Liver (tissue), 8 donors: ENCODE measurements at regions not wholly inside any gene's neighbourhood (a gene's known extent, or its start where the extent isn't known, plus 50 kb on each side); places are given as distances from the start of the nearest gene placed in this dataset.

Experiments used
- DNase-seq: peaks from one replicate; pipeline ENCODE4 v3.0.0-alpha.2; 2017; ENCODE audit warnings: low spot score
- H3K27ac ChIP-seq, 2 donors: one replicate each; pipeline ENCODE4 v1.7.0; 2013; ENCODE audit warnings: inconsistent platforms in 2 of 2, low read length in 2 of 2, control low read depth in 1 of 2, low read depth in 1 of 2, mild to moderate bottlenecking in 1 of 2
- H3K27me3 ChIP-seq, 4 donors: one replicate each; pipeline versions ENCODE4 v1.6.1 to v1.7.0; 2013; ENCODE audit warnings: low read length in 3 of 4, inconsistent platforms in 1 of 4, mild to moderate bottlenecking in 1 of 4, moderate library complexity in 1 of 4; ENCODE audit not compliant: control insufficient read depth in 4 of 4, insufficient read depth in 4 of 4
- H3K36me3 ChIP-seq, 4 donors: one replicate each; pipeline versions ENCODE4 v1.6.1 to v1.7.0; 2013; ENCODE audit warnings: low read length in 3 of 4, mild to moderate bottlenecking in 3 of 4, low read depth in 1 of 4, moderate library complexity in 1 of 4; ENCODE audit not compliant: control insufficient read depth in 4 of 4, insufficient read depth in 3 of 4
- H3K4me1 ChIP-seq, 4 donors: one replicate each; pipeline versions ENCODE4 v1.6.1 to v1.7.0; 2013; ENCODE audit warnings: low read length in 3 of 4, mild to moderate bottlenecking in 3 of 4, moderate library complexity in 1 of 4; ENCODE audit not compliant: control insufficient read depth in 4 of 4, insufficient read depth in 4 of 4
- H3K4me3 ChIP-seq, 3 donors: one replicate each; pipeline versions ENCODE4 v1.6.1 to v1.7.0; 2013; ENCODE audit warnings: low read length in 3 of 3, control low read depth in 1 of 3, low read depth in 1 of 3, mild to moderate bottlenecking in 1 of 3
- H3K9ac ChIP-seq, 2 donors: one replicate each; pipeline ENCODE4 v1.7.0; 2013; ENCODE audit warnings: low read length in 2 of 2, mild to moderate bottlenecking in 2 of 2, moderate library complexity in 2 of 2, control low read depth in 1 of 2, low read depth in 1 of 2
- H3K9me3 ChIP-seq, 4 donors: one replicate each; pipeline versions ENCODE4 v1.6.1 to v1.7.0; 2013; ENCODE audit warnings: low read length in 3 of 4; ENCODE audit not compliant: control insufficient read depth in 4 of 4
- CTCF ChIP-seq: fragments of 150-350 bp; IDR thresholded peaks from 2 replicates; pipeline ENCODE4 v1.5.1; 2017; ENCODE audit warnings: improper control_type of control experiment, low read depth, low read length; ENCODE audit not compliant: missing input control
- EGR1 ChIP-seq, 2 donors: IDR thresholded peaks; 2 replicates each; pipeline ENCODE4 v1.6.1; 2016 to 2018; ENCODE audit warnings: antibody characterized with exemption in 2 of 2, low read depth in 2 of 2
- FOXA1 ChIP-seq: IDR thresholded peaks from 2 replicates; pipeline ENCODE4 v1.6.1; 2016; ENCODE audit warnings: antibody characterized with exemption
- FOXA2 ChIP-seq: IDR thresholded peaks from 2 replicates; pipeline ENCODE4 v1.6.1; 2016; ENCODE audit warnings: antibody characterized with exemption
- GABPA ChIP-seq, 2 donors: IDR thresholded peaks in 1 of 2; conservative IDR thresholded peaks in 1 of 2; 2 replicates each; pipeline ENCODE4 v1.6.1; 2016; ENCODE audit warnings: antibody characterized with exemption in 2 of 2, mild to moderate bottlenecking in 1 of 2, moderate library complexity in 1 of 2
- HNF4A ChIP-seq, 2 donors: conservative IDR thresholded peaks; 2 replicates each; pipeline ENCODE4 v1.6.1; 2016; ENCODE audit warnings: antibody characterized with exemption in 2 of 2, mild to moderate bottlenecking in 2 of 2
- HNF4G ChIP-seq: IDR thresholded peaks from 2 replicates; pipeline ENCODE4 v1.6.1; 2016; ENCODE audit warnings: antibody characterized with exemption
- JUND ChIP-seq, 2 donors: IDR thresholded peaks; 2 replicates each; pipeline ENCODE4 v1.6.1; 2016; ENCODE audit warnings: antibody characterized with exemption in 2 of 2
- NR2F2 ChIP-seq: IDR thresholded peaks from 2 replicates; pipeline ENCODE4 v1.6.1; 2016; ENCODE audit warnings: antibody characterized with exemption
- RAD21 ChIP-seq, 2 donors: IDR thresholded peaks; 2 replicates each; pipeline ENCODE4 v1.6.1; 2016; ENCODE audit warnings: antibody characterized with exemption in 2 of 2, mild to moderate bottlenecking in 2 of 2
- REST ChIP-seq: IDR thresholded peaks from 2 replicates; pipeline ENCODE4 v1.6.1; 2016; ENCODE audit warnings: antibody characterized with exemption, mild to moderate bottlenecking
- RXRA ChIP-seq, 2 donors: IDR thresholded peaks; 2 replicates each; pipeline ENCODE4 v1.6.1; 2017 to 2018; ENCODE audit warnings: antibody characterized with exemption in 2 of 2, mild to moderate bottlenecking in 1 of 2
- YY1 ChIP-seq: IDR thresholded peaks from 2 replicates; pipeline ENCODE4 v1.6.1; 2016; ENCODE audit warnings: antibody characterized with exemption, mild to moderate bottlenecking
- ZBTB33 ChIP-seq: IDR thresholded peaks from 2 replicates; pipeline ENCODE4 v1.6.1; 2016; ENCODE audit warnings: antibody characterized with exemption
- WGBS: extraction: QIAGEN DNeasy Blood & Tissue Kit; methylation state at CpG from one replicate; pipeline ENCODE4 v1.1.7; 2013; 5-methylcytosine and 5-hydroxymethylcytosine counted together
- TF ChIP-seq, protein P1 (sequence below): IDR thresholded peaks from 2 replicates; pipeline ENCODE4 v1.6.1; 2016; ENCODE audit warnings: antibody characterized with exemption
- TF ChIP-seq, protein P2 (sequence below): IDR thresholded peaks from 2 replicates; pipeline ENCODE4 v1.6.1; 2016; ENCODE audit warnings: antibody characterized with exemption
- donor health status: healthy.
- donor health status: healthy.
- donor health status: healthy.
- donor health status: healthy.
- donor health status: healthy.

- TF ChIP-seq HNF4A (conservative IDR thresholded peaks at IDR 0.05) (no peak), JUND (IDR thresholded peaks at IDR 0.05) (no peak), NR2F2 (no peak), FOXA2 (no peak), CTCF (no peak), REST (no peak), GABPA (IDR thresholded peaks at IDR 0.05 in 1 of 2, conservative IDR thresholded peaks at IDR 0.05 in 1 of 2) (no peak), FOXA1 (no peak), HNF4G (no peak)
- TF ChIP-seq, protein P1, sequence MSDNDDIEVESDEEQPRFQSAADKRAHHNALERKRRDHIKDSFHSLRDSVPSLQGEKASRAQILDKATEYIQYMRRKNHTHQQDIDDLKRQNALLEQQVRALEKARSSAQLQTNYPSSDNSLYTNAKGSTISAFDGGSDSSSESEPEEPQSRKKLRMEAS = no peak
- TF ChIP-seq, protein P2, sequence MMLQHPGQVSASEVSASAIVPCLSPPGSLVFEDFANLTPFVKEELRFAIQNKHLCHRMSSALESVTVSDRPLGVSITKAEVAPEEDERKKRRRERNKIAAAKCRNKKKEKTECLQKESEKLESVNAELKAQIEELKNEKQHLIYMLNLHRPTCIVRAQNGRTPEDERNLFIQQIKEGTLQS = no peak
- no peak overlapping the region for H3K4me3 ChIP-seq
- WGBS = 72% methylated on average over 3 of the region's 3 CpGs
- H3K27me3 ChIP-seq = no peaks in the 10 kb centered on the region
- H3K36me3 ChIP-seq = no peaks in the 10 kb centered on the region
- H3K9me3 ChIP-seq = no peaks in the 10 kb centered on the region
- no peak for DNase-seq
- H3K4me1 ChIP-seq = no peaks in the 10 kb centered on the region
- no peak overlapping the region for H3K27ac ChIP-seq
- no peak overlapping the region for H3K9ac ChIP-seq
Measured at GRCh38 chr12:76940671-76941445, 62.0 kb upstream of the CSRP2 start.

GRCh38 chr12:76939701-76940100 lies 60.9 kb upstream of the CSRP2 start:
- Histone ChIP-seq H3K4me1 (no peaks in the 10 kb centered on the region), H3K9ac (no peak overlapping the region), H3K9me3 (no peaks in the 10 kb centered on the region), H3K27me3 (no peaks in the 10 kb centered on the region), H3K27ac (no peak overlapping the region), H3K4me3 (no peak overlapping the region), H3K36me3 (no peaks in the 10 kb centered on the region)
- WGBS = 85% methylated on average over 1 of the region's 1 CpG
- TF ChIP-seq EGR1 (IDR thresholded peaks at IDR 0.05; ENCODE audit: low read depth in 2 of 2) (no peak), HNF4G (no peak), YY1 (no peak), NR2F2 (no peak), RAD21 (IDR thresholded peaks at IDR 0.05) (no peak), ZBTB33 (no peak), FOXA2 (no peak), REST (no peak), FOXA1 (no peak), RXRA (IDR thresholded peaks at IDR 0.05) (no peak), GABPA (IDR thresholded peaks at IDR 0.05 in 1 of 2, conservative IDR thresholded peaks at IDR 0.05 in 1 of 2) (no peak)
- TF ChIP-seq, protein P2 = no peak
- TF ChIP-seq, protein P1 = no peak
- DNase-seq = no peak
